ENCODE measurements at regions not wholly inside any gene's neighbourhood (a gene's known extent, or its start where the extent isn't known, plus 50 kb on each side); places are given as distances from the start of the nearest gene placed in this dataset.

DNA sequence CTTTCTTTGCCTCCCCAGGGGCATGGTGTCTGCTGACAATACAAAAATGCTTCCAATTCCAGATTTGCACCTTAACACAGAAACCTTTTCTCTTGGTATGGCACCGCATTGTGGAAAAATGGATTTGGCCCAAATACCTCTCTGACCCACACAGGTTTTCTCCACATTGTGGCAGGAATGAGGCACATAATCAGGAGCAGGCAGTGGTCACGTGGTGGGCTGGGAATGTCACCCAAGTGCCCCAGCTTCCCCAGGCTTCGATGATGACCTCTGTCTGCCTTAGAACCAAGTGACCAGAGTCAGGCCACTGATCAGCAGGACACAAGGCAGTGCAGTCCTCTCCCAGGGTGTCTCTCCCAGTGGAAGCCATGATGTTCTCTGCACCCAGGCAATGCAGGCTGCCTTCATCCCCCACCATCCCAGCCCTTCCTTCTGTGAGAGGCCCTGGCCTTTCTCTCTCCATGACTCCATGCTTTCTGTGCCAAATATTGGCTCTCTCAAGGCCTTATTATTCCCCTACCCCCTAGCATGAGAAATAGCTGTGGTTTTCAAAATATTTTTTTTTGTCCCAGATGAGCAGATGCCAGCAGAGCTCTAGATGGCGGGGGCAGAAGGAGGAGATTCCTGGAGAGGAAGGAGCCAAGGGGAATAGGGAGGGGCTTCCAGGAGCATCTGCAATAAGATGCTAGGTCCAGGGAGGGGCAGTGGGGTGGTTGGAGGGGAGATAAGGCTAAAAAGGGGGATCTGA, 198.9 kb downstream of the ACKR3 start:
- TF ChIP-seq, protein P1, sequence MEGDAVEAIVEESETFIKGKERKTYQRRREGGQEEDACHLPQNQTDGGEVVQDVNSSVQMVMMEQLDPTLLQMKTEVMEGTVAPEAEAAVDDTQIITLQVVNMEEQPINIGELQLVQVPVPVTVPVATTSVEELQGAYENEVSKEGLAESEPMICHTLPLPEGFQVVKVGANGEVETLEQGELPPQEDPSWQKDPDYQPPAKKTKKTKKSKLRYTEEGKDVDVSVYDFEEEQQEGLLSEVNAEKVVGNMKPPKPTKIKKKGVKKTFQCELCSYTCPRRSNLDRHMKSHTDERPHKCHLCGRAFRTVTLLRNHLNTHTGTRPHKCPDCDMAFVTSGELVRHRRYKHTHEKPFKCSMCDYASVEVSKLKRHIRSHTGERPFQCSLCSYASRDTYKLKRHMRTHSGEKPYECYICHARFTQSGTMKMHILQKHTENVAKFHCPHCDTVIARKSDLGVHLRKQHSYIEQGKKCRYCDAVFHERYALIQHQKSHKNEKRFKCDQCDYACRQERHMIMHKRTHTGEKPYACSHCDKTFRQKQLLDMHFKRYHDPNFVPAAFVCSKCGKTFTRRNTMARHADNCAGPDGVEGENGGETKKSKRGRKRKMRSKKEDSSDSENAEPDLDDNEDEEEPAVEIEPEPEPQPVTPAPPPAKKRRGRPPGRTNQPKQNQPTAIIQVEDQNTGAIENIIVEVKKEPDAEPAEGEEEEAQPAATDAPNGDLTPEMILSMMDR (IDR thresholded peaks at IDR 0.05), result no peak
- no peak for TF ChIP-seq POLR2A (IDR thresholded peaks at IDR 0.05)
- TF ChIP-seq EP300 (IDR thresholded peaks at IDR 0.05), result no peak
- no peak for TF ChIP-seq POLR2AphosphoS5 (IDR thresholded peaks at IDR 0.05)
